ENCODE measurements at regions not wholly inside any gene's neighbourhood (a gene's known extent, or its start where the extent isn't known, plus 50 kb on each side); places are given as distances from the start of the nearest gene placed in this dataset.

DNA sequence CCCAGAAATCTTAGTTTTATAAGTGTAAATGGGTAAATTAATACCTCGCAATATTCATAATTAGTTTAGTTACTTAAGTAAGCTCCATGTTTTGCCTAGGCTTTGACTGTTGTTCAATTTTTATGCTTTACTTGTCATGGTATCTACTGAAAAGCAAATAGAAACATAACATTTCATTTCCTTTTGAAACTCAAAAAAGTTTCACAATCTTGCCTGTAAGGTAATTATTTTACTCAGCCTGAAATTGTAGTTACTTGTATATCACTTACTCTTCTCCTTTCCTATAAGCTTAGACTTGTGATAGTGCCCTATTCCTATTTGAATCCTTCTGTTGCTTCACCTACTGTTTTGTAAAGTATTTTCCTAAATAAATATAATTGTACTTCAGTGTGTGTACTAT is 914.4 kb upstream of the COX7C start:
- Histone ChIP-seq H3K36me3 (ENCODE audit: insufficient read depth, low read length) (no peaks in the 10 kb centered on the region), H3K27ac (ENCODE audit: low read length) (no peak overlapping the region), H4K20me1 (ENCODE audit: insufficient read depth) (no peaks in the 10 kb centered on the region), H3K4me3 (ENCODE audit: low read length) (no peak overlapping the region), H3K79me2 (replicated peaks; ENCODE audit: insufficient read depth, low read length) (no peaks in the 10 kb centered on the region), H3F3A (ENCODE audit: insufficient read depth, low read length, poor library complexity, severe bottlenecking) (no peaks in the 10 kb centered on the region), H2AFZ (ENCODE audit: low read depth, low read length) (no peak overlapping the region), H3K9me3 (ENCODE audit: low read length) (no peaks in the 10 kb centered on the region), H3K4me2 (ENCODE audit: low read length) (no peak overlapping the region), H3K27me3 (ENCODE audit: insufficient read depth, low read depth, low read length) (no peaks in the 10 kb centered on the region), H3K9me2 (ENCODE audit: insufficient read depth, low read length) (no peaks in the 10 kb centered on the region), H3K9ac (ENCODE audit: low read length) (no peak overlapping the region)
- TF ChIP-seq EZH2 (IDR thresholded peaks at IDR 0.05; ENCODE audit: borderline replicate concordance, insufficient read depth, low read length, poor library complexity, severe bottlenecking) (no peak), EP300 (conservative IDR thresholded peaks at IDR 0.05; ENCODE audit: poor library complexity, severe bottlenecking) (no peak), RAD21 (conservative IDR thresholded peaks at IDR 0.05) (no peak), SMC3 (conservative IDR thresholded peaks at IDR 0.05; ENCODE audit: poor library complexity) (no peak), TAF1 (IDR thresholded peaks at IDR 0.05; ENCODE audit: low read depth) (no peak), MXI1 (conservative IDR thresholded peaks at IDR 0.05; ENCODE audit: poor library complexity, severe bottlenecking) (no peak)

- Histone ChIP-seq H3K4me2 (ENCODE audit: low read length) (no peak overlapping the region), H3K9ac (ENCODE audit: low read length) (no peak overlapping the region), H3K36me3 (ENCODE audit: insufficient read depth, low read length) (no peaks in the 10 kb centered on the region), H2AFZ (ENCODE audit: low read depth, low read length) (no peak overlapping the region), H3F3A (ENCODE audit: insufficient read depth, low read length, poor library complexity, severe bottlenecking) (no peaks in the 10 kb centered on the region), H3K79me2 (replicated peaks; ENCODE audit: insufficient read depth, low read length) (no peaks in the 10 kb centered on the region), H3K9me2 (ENCODE audit: insufficient read depth, low read length) (no peaks in the 10 kb centered on the region), H3K27me3 (ENCODE audit: insufficient read depth, low read depth, low read length) (no peaks in the 10 kb centered on the region), H4K20me1 (ENCODE audit: insufficient read depth) (no peaks in the 10 kb centered on the region), H3K4me3 (ENCODE audit: low read length) (no peak overlapping the region), H3K9me3 (ENCODE audit: low read length) (no peaks in the 10 kb centered on the region), H3K27ac (ENCODE audit: low read length) (no peak overlapping the region)
- no peak for TF ChIP-seq MXI1 (conservative IDR thresholded peaks at IDR 0.05; ENCODE audit: poor library complexity, severe bottlenecking)
Observed at GRCh38 chr5:85709728-85710127, 908.0 kb upstream of the COX7C start.

DNA sequence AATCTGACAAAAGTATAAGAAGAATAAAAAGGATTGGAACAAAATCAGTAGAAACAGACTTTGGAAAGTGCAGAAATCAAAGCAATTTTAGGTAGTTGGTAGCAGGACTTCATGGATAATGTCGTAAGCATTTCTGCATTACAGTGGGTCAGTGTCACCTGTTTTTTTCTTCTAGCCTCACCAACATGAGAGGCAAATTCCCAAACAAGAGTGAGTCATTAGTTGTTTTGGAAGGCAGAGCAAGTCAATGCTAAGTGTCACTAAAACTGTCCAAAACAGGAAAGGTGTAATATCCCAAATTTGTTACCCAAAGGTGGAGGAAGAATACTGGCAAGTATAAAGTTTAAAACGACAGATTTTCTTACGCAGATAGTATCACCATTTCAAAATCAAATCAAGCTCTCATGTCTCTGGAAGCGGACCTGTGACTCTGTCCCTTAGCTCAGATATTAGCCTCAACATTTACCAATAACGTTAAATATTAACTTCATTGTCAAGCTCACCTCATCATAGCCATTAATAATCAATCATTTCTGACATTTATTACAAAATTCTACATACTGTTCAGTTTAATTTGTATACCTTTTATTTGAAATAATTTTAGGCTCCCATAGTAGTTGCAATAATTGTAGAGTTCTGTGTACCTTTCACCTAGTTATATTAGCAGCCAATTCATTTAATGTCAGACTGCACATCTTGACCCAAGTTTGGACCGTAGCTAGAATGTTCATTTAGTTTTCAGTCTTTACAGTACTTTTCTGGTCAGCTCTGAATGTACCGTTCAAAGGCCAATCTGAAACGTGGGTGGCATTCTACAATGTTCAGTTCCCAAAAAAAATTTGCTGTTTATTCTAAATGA is 901.2 kb upstream of the COX7C start:
- H3K9me2 ChIP-seq (ENCODE audit: insufficient read depth, low read length) = no peaks in the 10 kb centered on the region
- no peak overlapping the region for H3K4me3 ChIP-seq (ENCODE audit: low read length)
- H3K27ac ChIP-seq (ENCODE audit: low read length) = no peak overlapping the region
- TF ChIP-seq POLR2AphosphoS5 (IDR thresholded peaks at IDR 0.05) (no peak), REST (IDR thresholded peaks at IDR 0.05; ENCODE audit: borderline replicate concordance) (no peak), EZH2 (IDR thresholded peaks at IDR 0.05; ENCODE audit: borderline replicate concordance, insufficient read depth, low read length, poor library complexity, severe bottlenecking) (no peak), MXI1 (conservative IDR thresholded peaks at IDR 0.05; ENCODE audit: poor library complexity, severe bottlenecking) (no peak)
- no peaks in the 10 kb centered on the region for H3K79me2 ChIP-seq (replicated peaks; ENCODE audit: insufficient read depth, low read length)
- H3K36me3 ChIP-seq (ENCODE audit: insufficient read depth, low read length) = no peaks in the 10 kb centered on the region
- no peaks in the 10 kb centered on the region for H4K20me1 ChIP-seq (ENCODE audit: insufficient read depth)
- no peak overlapping the region for H2AFZ ChIP-seq (ENCODE audit: low read depth, low read length)
- no peaks in the 10 kb centered on the region for H3K9me3 ChIP-seq (ENCODE audit: low read length)
- H3K9ac ChIP-seq (ENCODE audit: low read length) = no peak overlapping the region
- no peaks in the 10 kb centered on the region for H3F3A ChIP-seq (ENCODE audit: insufficient read depth, low read length, poor library complexity, severe bottlenecking)
- no peak overlapping the region for H3K4me2 ChIP-seq (ENCODE audit: low read length)
- H3K27me3 ChIP-seq (ENCODE audit: insufficient read depth, low read depth, low read length) = no peaks in the 10 kb centered on the region

All from neural cell (in vitro differentiated cells).